ENCODE measurements at regions not wholly inside any gene's neighbourhood (a gene's known extent, or its start where the extent isn't known, plus 50 kb on each side); places are given as distances from the start of the nearest gene placed in this dataset.

DNA sequence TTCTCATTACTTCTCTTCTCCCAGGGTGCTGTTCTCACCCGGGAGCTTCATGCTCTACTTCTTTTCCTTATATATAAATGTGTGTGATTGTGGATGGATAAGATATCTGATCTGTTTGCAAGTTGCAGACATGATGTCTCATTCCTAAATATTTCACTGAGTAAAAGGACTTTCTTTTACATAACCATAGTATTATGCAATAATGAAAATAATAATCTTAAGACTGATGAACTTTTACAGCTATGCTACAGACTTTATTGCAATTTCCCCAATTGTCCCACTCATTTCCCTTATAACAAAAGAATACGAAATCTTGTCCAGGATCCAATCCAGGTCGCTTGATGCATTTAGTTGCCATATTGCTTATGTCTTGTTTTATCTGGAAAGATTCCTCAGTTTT lies 284.5 kb upstream of the JAG1 start (continued):
- TF ChIP-seq PHF8 (conservative IDR thresholded peaks at IDR 0.05; ENCODE audit: low read depth, low read length) (no peak), POLR2A (IDR thresholded peaks at IDR 0.05; ENCODE audit: control extremely low read depth in 1 of 2, low read depth in 2 of 2, low read length in 2 of 2) (no peak), CBX8 (IDR thresholded peaks at IDR 0.05; ENCODE audit: borderline replicate concordance, low read depth, low read length) (no peak), RFX5 (IDR thresholded peaks at IDR 0.05; ENCODE audit: borderline replicate concordance, low read depth, low read length) (no peak), JUND (IDR thresholded peaks at IDR 0.05; ENCODE audit: low read length) (no peak), CHD1 (IDR thresholded peaks at IDR 0.05; ENCODE audit: low read depth, low read length) (no peak), FOSL1 (IDR thresholded peaks at IDR 0.05; ENCODE audit: insufficient read depth, low read depth, low read length) (no peak)

All from H1 (cell line).